MM.1S (cell line): ENCODE measurements at regions not wholly inside any gene's neighbourhood (a gene's known extent, or its start where the extent isn't known, plus 50 kb on each side); places are given as distances from the start of the nearest gene placed in this dataset.
"Not testable (repeated sequence)": the region's sequence is repeated elsewhere in the genome, so short reads cannot be mapped to it uniquely, and the experiment has no call there.

Experiments used
- DNase-seq: peaks from one replicate; pipeline ENCODE4 v3.0.0-alpha.2; 2015
- H2AFZ ChIP-seq: fragments of 300-600 bp; sonication (generic); 2 replicates; pipeline ENCODE4 v1.6.0; 2016; ENCODE audit warnings: antibody characterized with exemption, low read length
- H3F3A ChIP-seq: fragments of 300-600 bp; sonication (generic); 2 replicates; pipeline ENCODE4 v1.6.1; 2016; ENCODE audit warnings: mild to moderate bottlenecking, antibody characterized with exemption, low read length, moderate library complexity, mixed read lengths; ENCODE audit not compliant: insufficient read depth
- H3K27ac ChIP-seq: fragments of 300-600 bp; sonication (generic); 2 replicates; pipeline ENCODE4 v1.5.1; 2016; ENCODE audit warnings: mild to moderate bottlenecking, low read length
- H3K27me3 ChIP-seq: fragments of 300-600 bp; sonication (generic); replicated peaks from 2 replicates; pipeline ENCODE4 v1.6.0; 2016; ENCODE audit warnings: low read length; ENCODE audit not compliant: insufficient read depth
- H3K36me3 ChIP-seq: fragments of 300-600 bp; sonication (generic); replicated peaks from 2 replicates; pipeline ENCODE4 v1.6.1; 2016; ENCODE audit warnings: mild to moderate bottlenecking, low read length, mixed read lengths; ENCODE audit not compliant: insufficient read depth
- H3K4me1 ChIP-seq: fragments of 300-600 bp; sonication (generic); 2 replicates; pipeline ENCODE4 v1.6.1; 2016; ENCODE audit warnings: low read length, mixed read lengths
- H3K4me2 ChIP-seq: fragments of 300-600 bp; sonication (generic); 2 replicates; pipeline ENCODE4 v1.6.0; 2016; ENCODE audit warnings: low read depth, low read length
- H3K4me3 ChIP-seq: fragments of 300-600 bp; sonication (generic); 2 replicates; pipeline ENCODE4 v1.5.1; 2016; ENCODE audit warnings: low read length, mixed read lengths
- H3K79me2 ChIP-seq: fragments of 300-600 bp; sonication (generic); 2 replicates; pipeline ENCODE4 v1.6.1; 2016; ENCODE audit warnings: mixed run types, low read length, mixed read lengths
- H3K9ac ChIP-seq: fragments of 300-600 bp; sonication (generic); 2 replicates; pipeline ENCODE4 v1.6.1; 2016; ENCODE audit warnings: low read length, mixed read lengths
- H3K9me2 ChIP-seq: fragments of 300-600 bp; sonication (generic); replicated peaks from 2 replicates; pipeline ENCODE4 v1.6.1; 2016; ENCODE audit warnings: mild to moderate bottlenecking, low read length, mixed read lengths; ENCODE audit not compliant: insufficient read depth
- H3K9me3 ChIP-seq: fragments of 300-600 bp; sonication (generic); replicated peaks from 2 replicates; pipeline ENCODE4 v1.6.1; 2016; ENCODE audit warnings: mild to moderate bottlenecking, low read length, mixed read lengths; ENCODE audit not compliant: insufficient read depth
- H4K20me1 ChIP-seq: fragments of 300-600 bp; sonication (generic); 2 replicates; pipeline ENCODE4 v1.6.1; 2016; ENCODE audit warnings: mild to moderate bottlenecking, low read length, moderate library complexity, mixed read lengths; ENCODE audit not compliant: insufficient read depth
- CTCF ChIP-seq: fragments of 300-600 bp; sonication (generic); IDR thresholded peaks from 2 replicates; pipeline ENCODE4 v1.5.1; 2016; ENCODE audit warnings: antibody characterized with exemption, low read length, mixed read lengths
- EZH2 ChIP-seq: fragments of 300-600 bp; sonication (generic); optimal IDR thresholded peaks from 2 replicates; pipeline ENCODE3; 2017; ENCODE audit warnings: low read depth, mild to moderate bottlenecking, antibody characterized with exemption, low read length, mixed read lengths
- EZH2phosphoT487 ChIP-seq: fragments of 300-600 bp; sonication (generic); IDR thresholded peaks from 2 replicates; pipeline ENCODE4 v1.6.1; 2018; ENCODE audit warnings: antibody characterized with exemption, low read length

GRCh38 chr1:788835-789234 is 102.4 kb upstream of the OR4F16 start:
- Histone ChIP-seq H3K27me3 (no peaks in the 10 kb centered on the region), H3K4me1 (no peaks in the 10 kb centered on the region), H3K4me3 (no peak overlapping the region), H3K9ac (no peak overlapping the region), H3K9me3 (no peaks in the 10 kb centered on the region), H4K20me1 (no peaks in the 10 kb centered on the region), H3K9me2 (no peaks in the 10 kb centered on the region), H3K27ac (no peak overlapping the region), H3K79me2 (no peaks in the 10 kb centered on the region), H3K36me3 (no peaks in the 10 kb centered on the region), H3K4me2 (no peak overlapping the region), H3F3A (no peaks in the 10 kb centered on the region), H2AFZ (no peak overlapping the region)
- TF ChIP-seq CTCF (no peak), EZH2 (no peak), EZH2phosphoT487 (no peak)
- no peak for DNase-seq

GRCh38 chr1:789606-790005 is 103.2 kb upstream of the OR4F16 start:
- not testable (repeated sequence) for DNase-seq

GRCh38 chr1:790388-790930 is 104.0 kb upstream of the OR4F16 start:
- not testable (repeated sequence) for H3K36me3 ChIP-seq, H3K4me1 ChIP-seq, H3K4me2 ChIP-seq

More at GRCh38 chr1:789606-790005, 103.2 kb upstream of the OR4F16 start:
- H2AFZ ChIP-seq, H3K9me2 ChIP-seq, H3K4me1 ChIP-seq, H3K36me3 ChIP-seq, H3K27me3 ChIP-seq, H3K79me2 ChIP-seq, H3K9ac ChIP-seq, H3K4me2 ChIP-seq, H3K9me3 ChIP-seq, H3K27ac ChIP-seq, H3K4me3 ChIP-seq, H3F3A ChIP-seq, H4K20me1 ChIP-seq: not testable (repeated sequence)

GRCh38 chr1:794310-794709 is 107.9 kb upstream of the OR4F16 start:
- not testable (repeated sequence) for H3K27me3 ChIP-seq, H3K9me3 ChIP-seq, H3K79me2 ChIP-seq, H3F3A ChIP-seq, DNase-seq, H3K36me3 ChIP-seq, H3K4me1 ChIP-seq, H3K4me3 ChIP-seq, H3K9me2 ChIP-seq, H3K4me2 ChIP-seq, H3K27ac ChIP-seq, H3K9ac ChIP-seq, H2AFZ ChIP-seq, H4K20me1 ChIP-seq

More at GRCh38 chr1:790388-790930, 104.0 kb upstream of the OR4F16 start:
- not testable (repeated sequence) for H3K27ac ChIP-seq, H3K79me2 ChIP-seq, H4K20me1 ChIP-seq, H3K9ac ChIP-seq, DNase-seq, H3K9me3 ChIP-seq, H3K4me3 ChIP-seq, H2AFZ ChIP-seq, H3K27me3 ChIP-seq, H3F3A ChIP-seq, H3K9me2 ChIP-seq

- not testable (repeated sequence) for H2AFZ ChIP-seq, H3K36me3 ChIP-seq, DNase-seq, H3K27ac ChIP-seq, H3K9me2 ChIP-seq, H3K4me3 ChIP-seq, H3K27me3 ChIP-seq, H3K9me3 ChIP-seq, H3K9ac ChIP-seq, H3F3A ChIP-seq, H3K4me2 ChIP-seq, H3K79me2 ChIP-seq, H3K4me1 ChIP-seq, H4K20me1 ChIP-seq
Measured at GRCh38 chr1:794918-795584, 108.6 kb upstream of the OR4F16 start.

GRCh38 chr1:797649-798048 is 111.2 kb upstream of the OR4F16 start:
- H3K4me3 ChIP-seq, H3K36me3 ChIP-seq, H3K9me2 ChIP-seq, H3K79me2 ChIP-seq, H4K20me1 ChIP-seq, H3K27ac ChIP-seq, H3K9ac ChIP-seq, H3F3A ChIP-seq, H2AFZ ChIP-seq, H3K9me3 ChIP-seq, DNase-seq, H3K4me2 ChIP-seq, H3K27me3 ChIP-seq, H3K4me1 ChIP-seq: not testable (repeated sequence)

- DNase-seq, H3F3A ChIP-seq: not testable (repeated sequence)
Measured at GRCh38 chr1:800397-800796, 113.9 kb upstream of the OR4F16 start.

More at GRCh38 chr1:800397-800796, 113.9 kb upstream of the OR4F16 start:
- H3K27ac ChIP-seq, H3K36me3 ChIP-seq, H3K4me1 ChIP-seq, H4K20me1 ChIP-seq, H3K9ac ChIP-seq, H2AFZ ChIP-seq, H3K27me3 ChIP-seq, H3K4me3 ChIP-seq, H3K79me2 ChIP-seq, H3K4me2 ChIP-seq, H3K9me2 ChIP-seq, H3K9me3 ChIP-seq: not testable (repeated sequence)
